GM12872 (cell line): ENCODE measurements at regions not wholly inside any gene's neighbourhood (a gene's known extent, or its start where the extent isn't known, plus 50 kb on each side); places are given as distances from the start of the nearest gene placed in this dataset.

ENCODE experiments used
- CTCF ChIP-seq: IDR thresholded peaks from 3 replicates; pipeline ENCODE4 v1.5.1; 2011; ENCODE audit warnings: low read depth, mild to moderate bottlenecking, low read length, moderate library complexity; ENCODE audit not compliant: insufficient read depth

GRCh38 chr20:5374171-5374570 lies 57.4 kb upstream of the PROKR2 start:
- no peak for TF ChIP-seq CTCF

- no peak for TF ChIP-seq CTCF
Measured at GRCh38 chr20:5372371-5372770, 55.6 kb upstream of the PROKR2 start.

GRCh38 chr20:5369629-5370028 lies 52.9 kb upstream of the PROKR2 start:
- TF ChIP-seq CTCF, result no peak
